GM21447 (cell line): ENCODE measurements at regions not wholly inside any gene's neighbourhood (a gene's known extent, or its start where the extent isn't known, plus 50 kb on each side); places are given as distances from the start of the nearest gene placed in this dataset.
"Not testable (repeated sequence)": the region's sequence is repeated elsewhere in the genome, so short reads cannot be mapped to it uniquely, and the experiment has no call there.

Experiments
- ATAC-seq: cut with Tn5 transposase; IDR thresholded peaks from one replicate; pipeline ENCODE4 v1.9.1; 2021; ENCODE audit not compliant: unreplicated experiment

- no peak for ATAC-seq
Observed at GRCh38 chr12:38157933-38158401, 158.6 kb upstream of the ALG10B start.

DNA sequence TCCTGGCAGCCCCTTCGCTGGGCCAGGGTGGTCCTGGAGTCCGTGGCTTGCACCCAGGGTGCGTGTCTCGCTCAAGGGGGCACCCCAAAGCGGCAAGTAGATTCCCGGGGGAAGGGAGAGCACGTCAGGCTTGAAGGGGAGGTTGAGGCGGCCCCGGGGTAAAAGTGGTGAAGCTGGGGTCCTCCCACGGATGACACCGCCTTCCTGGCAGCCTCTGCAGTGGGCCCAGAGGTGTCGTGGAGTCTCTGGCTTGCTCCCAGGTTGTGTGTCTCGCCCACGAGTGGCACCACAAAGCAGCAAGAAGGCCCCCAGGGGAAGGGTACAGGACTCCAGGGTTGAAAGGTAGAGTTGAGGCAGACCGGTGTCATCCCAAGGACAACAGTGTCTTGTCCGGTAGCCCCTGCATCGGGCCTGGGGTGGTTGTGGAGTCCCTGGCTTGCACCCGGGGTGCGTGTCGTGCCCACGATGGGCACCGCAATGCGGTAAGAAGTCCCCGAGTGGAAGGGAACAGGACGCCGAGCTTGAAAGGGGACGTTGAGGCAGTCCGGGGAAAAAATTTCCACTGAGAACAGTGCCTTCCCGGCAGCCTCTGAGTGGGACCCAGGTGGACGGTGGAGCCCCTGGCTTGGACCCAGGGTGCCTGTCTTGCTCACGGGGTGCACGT lies 158.0 kb upstream of the ALG10B start:
- no peak for ATAC-seq

GRCh38 chr12:38159092-38159551 lies 157.5 kb upstream of the ALG10B start:
- no peak for ATAC-seq

DNA sequence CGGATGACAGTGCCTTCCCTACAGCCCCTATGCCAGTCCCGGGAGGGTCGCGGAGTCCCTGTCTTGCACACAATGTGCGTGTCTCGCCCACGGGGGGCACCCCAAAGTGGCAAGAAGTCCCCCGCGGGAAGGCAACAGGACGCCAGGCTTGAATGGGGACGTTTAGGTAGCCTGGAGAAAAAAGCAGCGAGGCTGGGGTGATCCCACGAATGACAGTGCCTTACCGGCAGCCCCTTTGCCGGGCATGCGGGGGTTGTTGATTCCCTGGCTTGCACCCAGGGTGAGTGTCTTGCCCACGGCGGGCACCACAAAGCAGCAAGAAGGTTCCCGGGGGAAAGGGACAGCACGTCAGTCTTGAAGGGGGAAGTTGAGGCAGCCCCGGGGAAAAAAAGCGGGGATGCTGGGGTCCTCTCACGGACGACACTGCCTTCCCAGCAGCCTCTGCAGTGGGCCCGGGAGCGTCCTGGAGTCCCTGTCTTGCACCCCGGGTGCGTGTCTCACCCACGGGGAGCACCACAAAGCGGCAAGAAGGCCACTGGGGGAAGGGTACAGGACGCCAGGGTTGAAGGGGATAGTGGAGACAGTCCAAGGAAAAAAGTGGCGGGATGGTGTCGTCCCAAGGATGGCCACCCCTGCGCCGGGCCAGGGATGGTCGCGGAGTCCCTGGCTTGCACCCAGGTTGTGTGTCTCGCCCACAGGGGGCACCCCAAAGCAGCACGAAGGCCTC lies 156.8 kb upstream of the ALG10B start:
- ATAC-seq = no peak

DNA sequence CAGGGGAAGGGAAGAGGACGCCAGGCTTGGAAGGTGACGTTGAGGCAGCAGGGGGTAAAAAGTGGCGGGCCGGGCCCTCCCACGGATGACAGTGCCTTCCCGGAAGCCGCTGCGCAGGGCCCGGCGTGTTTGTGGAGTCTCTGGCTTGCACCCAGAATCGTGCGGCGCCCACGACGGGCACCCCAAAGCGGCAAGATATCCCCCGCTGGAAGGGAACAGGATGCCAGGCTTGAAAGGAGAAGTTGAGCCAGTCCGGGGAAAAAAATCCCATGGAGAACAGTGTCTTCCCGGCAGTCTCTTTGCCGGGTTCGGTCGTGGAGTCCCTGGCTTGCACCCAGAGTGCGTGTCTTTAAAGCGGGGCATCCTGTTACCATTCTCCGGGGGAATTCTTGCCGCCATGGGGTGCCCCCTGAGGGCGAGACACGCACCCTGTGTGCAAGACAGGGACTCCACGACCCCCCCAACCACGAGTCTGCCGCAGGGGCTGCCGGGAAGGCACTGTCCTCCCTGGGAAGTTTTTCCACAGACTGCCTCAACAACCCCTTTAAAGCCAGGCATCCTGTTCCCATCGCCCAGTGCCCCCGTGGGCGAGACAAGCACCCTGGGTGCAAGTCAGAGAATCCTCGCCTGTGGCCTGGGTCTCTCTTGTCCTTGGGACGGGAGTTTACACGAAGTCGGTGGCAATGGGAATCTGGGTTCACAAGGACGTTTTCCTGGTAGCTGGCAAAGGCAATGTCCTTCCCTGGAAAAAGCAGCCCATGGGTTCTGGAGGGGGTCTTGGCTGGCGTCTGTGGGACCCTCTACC lies 156.1 kb upstream of the ALG10B start:
- no peak for ATAC-seq

GRCh38 chr12:38161123-38162000 lies 155.2 kb upstream of the ALG10B start:
- ATAC-seq = no peak

GRCh38 chr12:38162013-38162412 lies 154.6 kb upstream of the ALG10B start:
- ATAC-seq = no peak

DNA sequence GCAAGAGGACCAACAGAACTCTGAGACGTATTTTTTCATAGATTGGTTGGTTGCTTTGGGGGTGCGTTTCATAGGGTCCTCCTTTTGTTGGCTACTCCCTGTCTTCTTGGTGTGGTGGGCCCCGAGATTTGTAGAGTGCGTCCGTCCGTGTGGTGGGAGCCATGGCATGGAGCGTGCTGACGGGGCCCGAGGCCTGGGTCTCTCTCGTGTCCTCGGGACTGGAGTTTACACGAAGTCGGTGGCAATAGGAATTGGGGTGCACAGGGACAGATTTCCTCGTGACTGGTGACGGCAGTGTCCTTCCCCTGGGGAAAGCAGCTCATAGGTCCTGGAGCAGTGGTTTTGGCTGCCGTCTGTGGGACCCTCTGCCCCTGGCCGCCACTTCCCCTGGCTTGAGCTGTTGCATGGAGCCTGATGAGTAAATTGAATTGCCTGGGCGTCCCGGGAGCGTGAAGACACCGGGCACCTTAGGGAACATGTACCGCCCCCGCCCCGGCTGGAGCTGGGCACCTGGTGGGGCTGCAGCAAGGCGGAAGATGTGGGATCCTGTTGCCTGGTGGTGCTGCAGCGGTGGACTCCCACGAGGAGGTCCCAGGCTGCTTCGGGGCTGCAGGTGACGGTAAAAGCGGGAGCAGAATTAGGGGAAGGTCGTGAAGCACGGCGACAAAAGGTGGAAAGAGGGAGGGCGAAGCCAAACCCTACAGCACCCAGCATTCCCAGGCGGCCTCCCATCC lies 153.7 kb upstream of the ALG10B start:
- no peak for ATAC-seq

DNA sequence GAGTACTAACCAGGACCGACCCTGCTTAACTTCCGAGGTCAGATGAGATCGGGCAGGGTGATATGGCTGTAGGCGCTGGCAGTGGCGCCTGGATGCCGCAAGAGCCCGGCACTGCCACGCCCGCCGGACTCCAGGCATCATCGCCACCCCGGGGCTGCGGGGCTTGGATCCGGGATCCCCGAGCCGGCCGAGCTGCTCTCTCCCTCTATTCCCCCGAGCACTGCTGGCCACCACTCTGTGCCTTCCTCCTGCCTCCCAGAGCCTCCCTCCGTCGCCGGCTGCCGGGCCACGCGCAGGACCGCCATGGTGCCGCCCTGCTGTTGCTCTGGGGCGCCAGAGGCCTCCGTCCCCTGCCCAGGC lies 153.2 kb upstream of the ALG10B start:
- no peak for ATAC-seq

GRCh38 chr12:38166225-38166624 lies 150.3 kb upstream of the ALG10B start:
- no peak for ATAC-seq

GRCh38 chr12:38175538-38175937 lies 141.0 kb upstream of the ALG10B start:
- ATAC-seq = no peak

GRCh38 chr12:38183617-38184016 lies 133.0 kb upstream of the ALG10B start:
- ATAC-seq = not testable (repeated sequence)

GRCh38 chr12:38197286-38197685 lies 119.3 kb upstream of the ALG10B start:
- not testable (repeated sequence) for ATAC-seq

GRCh38 chr12:38201461-38202276 lies 114.9 kb upstream of the ALG10B start:
- ATAC-seq = no peak

DNA sequence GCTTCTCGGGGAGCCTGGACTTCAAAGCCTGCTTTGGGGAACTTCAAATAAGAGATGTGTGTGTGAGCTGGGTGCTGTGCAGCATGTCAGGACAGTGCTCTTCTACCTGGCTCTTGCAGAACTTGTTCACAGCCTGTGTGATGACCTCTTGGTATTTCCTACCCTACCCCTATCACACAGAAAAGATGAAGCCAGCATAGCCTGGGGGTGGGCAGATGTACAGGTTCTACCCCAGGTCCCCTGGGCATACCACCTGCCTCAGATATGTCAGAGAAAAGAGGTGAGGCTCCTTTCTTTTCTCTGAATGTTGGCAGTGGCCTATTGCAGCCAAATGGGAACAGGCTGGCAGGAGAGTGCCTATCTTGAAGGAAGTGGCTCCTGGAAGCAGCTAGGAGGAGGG lies 111.7 kb upstream of the ALG10B start:
- ATAC-seq = no peak

DNA sequence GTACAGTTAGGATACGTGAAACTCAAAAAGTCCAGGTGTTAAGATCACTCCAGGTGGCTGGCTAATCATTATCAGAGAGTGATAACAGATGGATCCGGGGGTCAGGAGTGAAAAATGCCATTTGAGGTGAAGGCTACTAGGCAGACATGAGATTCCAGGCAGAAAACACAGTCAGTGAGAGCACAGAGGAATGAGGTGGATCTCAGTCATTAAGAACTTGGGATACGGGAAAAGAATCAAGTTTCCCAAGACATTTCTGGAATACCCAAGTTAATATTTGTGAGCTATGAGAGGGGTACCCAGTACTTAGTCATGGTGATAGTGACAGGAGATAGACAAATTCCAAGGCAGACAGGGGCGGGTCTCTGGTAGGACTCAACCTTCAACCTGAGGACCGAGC lies 94.6 kb upstream of the ALG10B start:
- ATAC-seq = no peak

- not testable (repeated sequence) for ATAC-seq
Observed at GRCh38 chr12:38238328-38238727, 78.2 kb upstream of the ALG10B start.

GRCh38 chr12:38253778-38254177 lies 62.8 kb upstream of the ALG10B start:
- ATAC-seq = no peak

DNA sequence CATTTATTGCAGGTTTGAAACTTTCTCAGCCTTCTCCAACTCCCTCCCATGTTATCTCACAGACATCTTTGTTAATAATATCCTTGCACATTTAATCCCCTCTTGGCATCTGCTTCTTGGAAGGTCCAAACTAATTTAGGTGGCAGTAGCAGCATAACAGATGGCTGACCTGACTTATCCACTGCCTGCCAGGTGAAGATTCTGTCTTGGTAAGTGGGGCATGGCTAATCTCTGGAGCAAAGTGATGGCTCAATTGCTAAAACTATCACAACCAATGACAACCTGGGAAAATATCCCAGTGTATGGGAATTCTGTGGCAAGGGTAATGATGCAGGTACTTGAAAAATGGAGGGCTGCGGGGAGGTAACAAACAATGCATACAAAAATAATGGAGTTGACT lies 58.2 kb upstream of the ALG10B start:
- ATAC-seq = no peak
